ENCODE measurements at regions not wholly inside any gene's neighbourhood (a gene's known extent, or its start where the extent isn't known, plus 50 kb on each side); places are given as distances from the start of the nearest gene placed in this dataset.

DNA sequence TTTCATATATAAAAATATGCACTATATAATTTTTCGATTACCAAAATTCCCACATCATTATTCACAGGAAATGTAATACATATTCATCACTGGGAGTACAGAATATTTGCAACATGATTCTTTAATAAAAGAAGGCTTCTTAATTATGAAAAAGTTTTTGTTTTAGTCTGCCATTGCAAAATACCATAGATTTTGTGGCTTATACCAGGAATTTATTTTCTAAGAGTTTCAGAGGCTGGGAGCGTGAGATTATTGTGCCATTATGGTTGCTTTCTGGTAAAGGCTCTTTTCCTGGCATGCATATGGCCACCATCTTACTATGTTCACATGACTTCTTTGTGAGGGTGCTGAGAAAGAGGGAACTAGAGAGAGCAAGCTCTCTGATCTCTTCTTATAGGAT lies 306.9 kb upstream of the ADGRB3 start:
- TF ChIP-seq, protein P1, sequence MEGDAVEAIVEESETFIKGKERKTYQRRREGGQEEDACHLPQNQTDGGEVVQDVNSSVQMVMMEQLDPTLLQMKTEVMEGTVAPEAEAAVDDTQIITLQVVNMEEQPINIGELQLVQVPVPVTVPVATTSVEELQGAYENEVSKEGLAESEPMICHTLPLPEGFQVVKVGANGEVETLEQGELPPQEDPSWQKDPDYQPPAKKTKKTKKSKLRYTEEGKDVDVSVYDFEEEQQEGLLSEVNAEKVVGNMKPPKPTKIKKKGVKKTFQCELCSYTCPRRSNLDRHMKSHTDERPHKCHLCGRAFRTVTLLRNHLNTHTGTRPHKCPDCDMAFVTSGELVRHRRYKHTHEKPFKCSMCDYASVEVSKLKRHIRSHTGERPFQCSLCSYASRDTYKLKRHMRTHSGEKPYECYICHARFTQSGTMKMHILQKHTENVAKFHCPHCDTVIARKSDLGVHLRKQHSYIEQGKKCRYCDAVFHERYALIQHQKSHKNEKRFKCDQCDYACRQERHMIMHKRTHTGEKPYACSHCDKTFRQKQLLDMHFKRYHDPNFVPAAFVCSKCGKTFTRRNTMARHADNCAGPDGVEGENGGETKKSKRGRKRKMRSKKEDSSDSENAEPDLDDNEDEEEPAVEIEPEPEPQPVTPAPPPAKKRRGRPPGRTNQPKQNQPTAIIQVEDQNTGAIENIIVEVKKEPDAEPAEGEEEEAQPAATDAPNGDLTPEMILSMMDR (conservative IDR thresholded peaks at IDR 0.05) = no peak
- TF ChIP-seq EZH2 (IDR thresholded peaks at IDR 0.05; ENCODE audit: low read depth) = no peak
- no peaks in the 10 kb centered on the region for H3K9me3 ChIP-seq (ENCODE audit: insufficient read depth, low read depth)

DNA sequence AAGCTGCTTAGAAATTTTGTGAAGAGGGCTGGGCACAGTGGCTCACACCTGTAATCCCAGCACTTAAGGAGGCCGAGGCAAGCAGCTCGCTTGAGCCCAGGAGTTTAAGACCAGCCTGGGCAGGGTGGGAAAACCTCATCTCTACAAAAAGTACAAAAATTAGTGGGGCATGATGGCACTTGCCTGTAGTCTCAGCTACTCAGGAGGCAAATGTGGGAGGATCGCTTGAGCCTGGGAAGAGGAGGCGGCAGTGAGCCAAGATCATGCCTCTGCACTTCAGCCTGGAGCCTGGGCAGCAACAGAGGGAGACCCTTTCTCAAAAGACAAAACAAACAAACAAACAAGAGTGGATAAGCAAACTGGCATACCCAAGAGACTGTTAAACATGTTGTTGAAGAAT lies 308.3 kb upstream of the ADGRB3 start:
- intact Hi-C loops (cut with micrococcal nuclease; ENCODE audit: unreplicated experiment) = no loop called here
- Histone ChIP-seq H3K36me3 (ENCODE audit: low read depth) (no peaks in the 10 kb centered on the region), H2AFZ (no peak overlapping the region), H3K4me1 (replicated peaks; ENCODE audit: insufficient read depth) (no peaks in the 10 kb centered on the region), H3F3A (ENCODE audit: insufficient read depth, low read depth) (no peaks in the 10 kb centered on the region), H3K4me3 (no peak overlapping the region), H3K27ac (no peak overlapping the region), H3K4me2 (no peak overlapping the region), H3K79me2 (ENCODE audit: low read depth) (no peaks in the 10 kb centered on the region), H4K20me1 (ENCODE audit: insufficient read depth) (no peaks in the 10 kb centered on the region), H3K9me3 (ENCODE audit: insufficient read depth, low read depth) (no peaks in the 10 kb centered on the region), H3K27me3 (ENCODE audit: insufficient read depth, low read depth) (no peaks in the 10 kb centered on the region), H3K9me2 (ENCODE audit: insufficient read depth) (no peaks in the 10 kb centered on the region)
- no peak for DNase-seq
- BruUV-seq (replicated peaks) = no TSS peak
- POLR2A ChIA-PET (ENCODE audit: unreplicated experiment) = no interaction called here
- TF ChIP-seq, protein P1 (conservative IDR thresholded peaks at IDR 0.05) = no peak
- CTCF ChIA-PET = no interaction called here

More for the DNA sequence above, 306.9 kb upstream of the ADGRB3 start:
- no peak for DNase-seq
- Histone ChIP-seq H3K9me2 (ENCODE audit: insufficient read depth) (no peaks in the 10 kb centered on the region), H3K4me2 (no peak overlapping the region), H3K4me1 (replicated peaks; ENCODE audit: insufficient read depth) (no peaks in the 10 kb centered on the region), H3K4me3 (no peak overlapping the region), H3K27me3 (ENCODE audit: insufficient read depth, low read depth) (no peaks in the 10 kb centered on the region), H3K79me2 (ENCODE audit: low read depth) (no peaks in the 10 kb centered on the region), H4K20me1 (ENCODE audit: insufficient read depth) (no peaks in the 10 kb centered on the region), H2AFZ (no peak overlapping the region), H3K36me3 (ENCODE audit: low read depth) (no peaks in the 10 kb centered on the region), H3K27ac (no peak overlapping the region), H3F3A (ENCODE audit: insufficient read depth, low read depth) (no peaks in the 10 kb centered on the region)
- intact Hi-C loops (cut with micrococcal nuclease; ENCODE audit: unreplicated experiment) = no loop called here
- no TSS peak for BruUV-seq (replicated peaks)
- POLR2A ChIA-PET (ENCODE audit: unreplicated experiment) = no interaction called here
- CTCF ChIA-PET = no interaction called here

DNA sequence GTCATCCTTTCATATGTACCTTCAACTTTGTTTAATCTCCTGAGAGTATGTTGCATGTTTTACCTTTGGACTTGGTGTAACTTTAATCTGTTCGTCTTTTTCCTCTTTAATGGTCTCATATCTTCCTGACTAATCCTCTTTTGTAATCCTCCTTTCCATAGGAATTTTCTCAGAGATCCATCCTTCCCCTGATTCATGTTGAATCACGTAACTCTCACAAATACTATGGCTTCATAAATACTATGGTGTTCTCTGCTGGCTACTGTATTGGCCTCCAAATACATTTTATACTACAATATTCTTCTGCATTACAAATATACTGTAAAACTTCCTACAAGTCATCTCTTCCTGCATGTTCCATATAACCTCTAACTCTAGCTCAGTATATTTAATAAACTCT lies 317.7 kb upstream of the ADGRB3 start:
- no peaks in the 10 kb centered on the region for H3K9me2 ChIP-seq (ENCODE audit: insufficient read depth)
- intact Hi-C loops (cut with micrococcal nuclease; ENCODE audit: unreplicated experiment) = no loop called here
- no peaks in the 10 kb centered on the region for H3K27me3 ChIP-seq (ENCODE audit: insufficient read depth, low read depth)
- TF ChIP-seq, protein P1 (conservative IDR thresholded peaks at IDR 0.05) = no peak
- no peak for TF ChIP-seq EZH2 (IDR thresholded peaks at IDR 0.05; ENCODE audit: low read depth)
- no peaks in the 10 kb centered on the region for H3K36me3 ChIP-seq (ENCODE audit: low read depth)
- no TSS peak for BruUV-seq (replicated peaks)
- ChIA-PET POLR2A (ENCODE audit: unreplicated experiment) (no interaction called here), CTCF (no interaction called here)
- DNase-seq = no peak
- no peaks in the 10 kb centered on the region for H3K79me2 ChIP-seq (ENCODE audit: low read depth)
- H3K27ac ChIP-seq = no peak overlapping the region
- H3K4me3 ChIP-seq = no peak overlapping the region
- no peak overlapping the region for H3K4me2 ChIP-seq
- no peak overlapping the region for H2AFZ ChIP-seq
- H3F3A ChIP-seq (ENCODE audit: insufficient read depth, low read depth) = no peaks in the 10 kb centered on the region
- no peaks in the 10 kb centered on the region for H3K9me3 ChIP-seq (ENCODE audit: insufficient read depth, low read depth)
- H3K4me1 ChIP-seq (replicated peaks; ENCODE audit: insufficient read depth) = no peaks in the 10 kb centered on the region
- no peaks in the 10 kb centered on the region for H4K20me1 ChIP-seq (ENCODE audit: insufficient read depth)

Measured in PC-9 (cell line).